NCI-H2171 (cell line): ENCODE measurements at regions not wholly inside any gene's neighbourhood (a gene's known extent, or its start where the extent isn't known, plus 50 kb on each side); places are given as distances from the start of the nearest gene placed in this dataset.

ENCODE experiments used
- DNase-seq: peaks from one replicate; lab custom pipeline; 2025; lab: John Stamatoyannopoulos, UW

DNA sequence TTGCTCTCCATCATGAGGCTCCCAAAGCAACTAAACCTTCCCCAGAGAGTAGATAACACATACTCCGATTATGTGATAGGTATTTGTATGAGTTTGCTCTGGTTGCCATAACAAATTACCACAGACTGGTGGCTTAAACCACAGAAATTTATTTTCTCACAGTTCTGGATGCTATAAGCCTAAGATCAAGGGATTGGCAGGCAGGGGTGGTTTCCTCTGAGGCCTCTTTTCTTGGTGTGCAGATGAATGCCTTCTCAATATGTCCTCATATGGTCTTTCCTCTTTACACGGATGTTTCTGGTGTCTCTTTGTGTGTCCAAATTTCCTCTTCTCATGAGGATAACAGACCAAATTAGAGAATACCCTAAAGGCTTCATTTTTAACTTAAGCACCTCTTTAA lies 285.8 kb upstream of the GRIP1 start:
- DNase-seq: no peak

DNA sequence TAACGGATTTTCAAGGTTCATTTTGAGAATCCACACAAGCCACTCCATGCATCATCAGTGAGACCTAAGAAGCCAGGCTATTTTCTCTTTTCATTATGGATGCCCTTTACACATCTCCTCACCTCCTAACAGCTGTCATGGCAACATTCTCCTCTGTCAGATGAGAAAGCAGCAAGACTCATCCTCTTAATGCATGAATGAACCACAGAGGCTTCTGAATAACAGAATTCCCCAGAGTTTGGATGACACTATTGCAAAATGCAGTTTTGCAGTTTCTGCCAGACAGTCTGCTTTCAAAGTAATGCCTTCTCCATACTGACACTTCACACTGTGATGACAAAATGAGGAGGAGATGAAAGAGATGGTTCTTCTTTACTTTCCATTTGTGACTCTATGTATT lies 286.7 kb upstream of the GRIP1 start:
- DNase-seq: peak; percentile 6

DNA sequence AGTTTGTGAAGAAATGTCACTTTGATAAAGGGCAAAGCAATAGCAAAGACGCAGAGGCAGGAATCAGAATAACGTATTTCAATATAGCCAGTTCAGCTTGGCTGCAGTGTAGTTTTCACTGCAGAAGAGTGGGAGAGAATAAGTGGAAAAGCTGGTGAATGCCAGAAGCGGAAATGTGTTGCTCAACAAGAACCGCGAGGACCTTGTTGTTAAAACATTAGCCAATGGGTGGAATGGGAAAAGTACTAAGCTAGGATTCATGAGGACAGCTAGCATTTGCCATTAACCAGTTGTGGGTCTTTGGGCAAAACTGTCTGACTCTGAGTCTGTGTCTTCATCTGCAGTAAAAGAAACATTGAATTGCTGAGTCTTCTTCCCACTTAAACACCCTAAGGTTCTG lies 292.9 kb upstream of the GRIP1 start:
- DNase-seq: no peak

DNA sequence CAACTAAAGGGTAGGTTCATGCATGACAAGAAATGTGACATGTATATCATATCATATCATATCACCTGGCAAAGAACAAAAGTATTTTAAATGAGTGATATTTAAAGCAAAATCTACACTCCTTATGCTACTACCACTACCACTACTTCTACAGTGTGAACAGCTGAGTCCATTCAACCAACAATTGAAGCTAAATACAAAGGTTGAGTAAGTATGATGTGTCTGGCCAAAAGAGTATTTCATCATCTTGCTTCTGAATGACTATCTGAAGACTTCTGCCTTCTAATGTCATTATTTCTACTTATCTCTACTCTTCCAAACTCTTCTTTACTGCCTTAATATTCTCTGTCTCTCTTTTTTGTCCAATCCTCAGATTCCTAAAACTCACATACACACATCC lies 292.6 kb upstream of the CAND1 start:
- no peak for DNase-seq

DNA sequence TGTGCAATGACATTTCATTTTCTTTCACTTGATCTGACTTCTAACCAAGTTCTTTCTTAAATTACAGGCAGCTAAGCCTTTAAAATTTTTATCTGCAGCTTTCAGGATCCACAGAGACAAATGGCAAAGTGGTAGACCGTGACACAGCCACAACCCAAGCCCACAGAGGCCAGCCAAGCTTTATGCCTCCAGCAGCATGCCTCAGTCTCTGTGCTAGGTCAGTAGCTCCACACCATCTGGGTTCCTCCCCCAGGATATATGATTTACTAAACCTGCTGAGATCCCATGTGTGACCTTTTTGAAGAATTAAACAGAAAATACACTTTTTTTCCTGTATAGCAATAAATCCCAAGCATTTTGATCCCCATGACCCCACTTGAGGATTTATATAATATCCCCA lies 290.4 kb upstream of the CAND1 start:
- no peak for DNase-seq

DNA sequence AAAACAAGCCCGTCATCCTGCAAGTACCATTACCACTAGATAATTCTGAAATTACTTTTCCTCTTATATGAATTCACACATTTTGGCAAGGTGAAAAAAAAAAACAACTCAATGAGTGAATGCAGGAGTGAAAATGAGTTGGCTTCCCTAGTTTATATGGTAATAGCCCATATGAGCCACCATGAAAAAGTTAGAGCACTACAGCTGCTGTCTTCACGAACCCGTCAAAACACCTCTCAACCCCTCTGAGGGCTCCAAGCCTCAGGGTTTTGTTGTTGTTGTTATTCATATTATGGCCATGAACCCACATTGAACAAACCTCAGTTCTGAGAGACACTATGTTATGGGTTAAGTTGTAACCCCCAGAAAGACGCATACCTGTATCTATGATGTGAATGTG lies 289.9 kb upstream of the CAND1 start:
- no peak for DNase-seq

DNA sequence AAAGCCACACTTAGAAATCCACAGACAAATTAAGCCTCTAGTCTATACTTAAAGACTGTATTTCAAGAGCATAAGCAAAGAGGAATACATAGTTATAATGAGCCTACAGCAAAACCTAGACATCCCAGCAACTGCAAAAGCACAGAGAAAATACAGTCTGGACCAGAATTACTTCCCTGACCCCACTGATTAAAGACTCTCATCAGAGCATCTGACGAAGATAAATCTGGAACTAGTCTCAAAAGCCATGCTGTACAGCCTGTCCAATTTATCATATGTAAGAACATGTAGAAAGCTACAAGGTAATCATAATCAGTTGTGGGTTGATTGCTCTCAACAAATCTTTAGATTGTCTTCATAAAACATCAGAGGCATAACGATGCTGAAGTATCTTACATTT lies 285.1 kb upstream of the CAND1 start:
- no peak for DNase-seq

DNA sequence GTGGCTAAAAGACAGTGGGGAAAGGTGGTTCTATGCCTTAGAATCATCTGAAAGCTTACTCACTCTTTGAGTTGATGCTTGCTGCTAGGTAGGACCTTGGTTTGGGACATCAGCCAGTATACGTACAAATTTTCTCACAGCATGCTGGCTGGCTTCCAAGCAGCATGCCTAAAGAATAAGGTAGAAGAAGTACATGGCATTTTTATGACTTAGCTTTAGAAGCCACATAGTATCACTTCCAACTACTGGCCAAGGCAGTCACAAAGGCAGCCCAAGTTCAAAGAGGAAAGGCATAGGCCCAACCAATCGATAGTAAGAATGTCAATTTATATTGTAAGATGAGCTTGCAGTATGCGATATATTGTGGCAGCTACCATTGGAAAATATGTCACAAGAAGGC lies 284.2 kb upstream of the CAND1 start:
- no peak for DNase-seq

DNA sequence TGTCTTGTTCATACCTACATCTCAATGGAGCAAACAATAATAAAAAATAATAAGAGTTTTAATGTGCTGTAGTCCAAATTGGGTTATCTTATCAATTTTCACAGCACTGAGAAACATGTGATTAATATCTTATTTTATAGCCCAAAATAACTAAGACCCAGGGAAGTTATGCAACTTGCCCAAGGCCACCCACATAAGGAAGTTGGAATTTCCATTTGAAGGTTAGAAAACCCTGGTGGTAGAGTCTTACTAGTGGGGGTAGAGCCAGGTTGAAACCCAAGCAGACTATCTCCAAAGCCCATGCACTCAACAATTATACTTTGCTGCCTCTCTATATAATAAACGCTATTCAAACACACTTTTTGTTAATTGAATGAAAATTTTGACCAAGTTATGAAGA lies 270.0 kb upstream of the CAND1 start:
- DNase-seq: no peak

DNA sequence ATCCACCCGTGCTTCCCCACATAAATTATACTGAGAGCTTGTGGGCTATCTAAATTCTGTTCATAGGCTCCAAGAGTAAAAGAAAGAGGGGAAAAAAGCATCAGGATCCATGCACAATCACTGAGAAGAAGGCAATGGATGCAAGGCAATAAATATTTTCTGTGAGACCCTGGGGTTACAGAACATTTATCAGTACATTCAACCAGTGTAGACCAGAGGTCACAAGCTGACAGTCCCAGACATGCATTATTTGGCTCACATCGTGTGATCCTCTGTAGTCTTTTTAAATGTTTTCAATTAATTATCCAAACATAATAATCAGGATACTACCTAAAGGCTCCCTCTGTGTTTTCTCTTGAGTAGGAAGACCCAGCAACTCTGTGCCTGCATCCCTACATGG lies 267.9 kb upstream of the CAND1 start:
- no peak for DNase-seq

DNA sequence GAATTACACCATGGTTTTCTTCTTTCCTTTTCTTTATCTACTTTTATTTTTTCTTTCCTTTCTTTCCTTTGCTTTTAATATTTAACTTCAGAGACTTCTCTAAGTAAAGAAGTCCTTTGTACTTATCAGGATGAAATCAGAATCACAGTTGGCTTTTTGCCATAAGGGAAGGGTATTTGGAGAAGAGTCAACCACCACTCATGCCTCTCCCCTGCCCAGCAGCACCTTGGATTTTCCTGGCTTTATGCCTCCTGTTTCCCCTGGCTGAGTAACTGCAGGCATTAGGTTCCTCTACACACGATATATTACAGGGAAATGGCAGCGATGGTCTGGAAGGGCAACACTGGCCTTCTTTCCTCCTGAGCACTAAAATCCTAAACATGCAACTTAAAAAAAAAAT lies 266.4 kb upstream of the CAND1 start:
- DNase-seq: no peak

DNA sequence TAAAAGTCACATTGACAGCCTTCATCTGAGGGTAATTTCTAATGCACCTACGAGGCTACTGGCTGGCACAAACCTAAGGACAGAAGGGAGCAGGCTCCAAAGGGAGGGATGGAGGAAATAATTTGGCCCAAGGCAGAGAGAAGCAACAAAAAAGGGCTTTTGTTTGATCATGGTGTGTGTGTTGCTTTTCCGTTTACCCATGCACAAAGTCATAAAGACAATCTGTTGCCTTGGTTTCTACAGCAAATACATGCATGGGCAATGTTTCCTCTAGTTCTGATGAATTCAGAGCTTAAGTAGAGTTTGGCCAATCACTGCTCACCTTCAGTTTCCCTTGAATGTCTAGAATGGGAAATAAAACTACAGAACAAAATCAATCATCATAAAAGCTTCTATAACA lies 262.5 kb upstream of the CAND1 start:
- no peak for DNase-seq

DNA sequence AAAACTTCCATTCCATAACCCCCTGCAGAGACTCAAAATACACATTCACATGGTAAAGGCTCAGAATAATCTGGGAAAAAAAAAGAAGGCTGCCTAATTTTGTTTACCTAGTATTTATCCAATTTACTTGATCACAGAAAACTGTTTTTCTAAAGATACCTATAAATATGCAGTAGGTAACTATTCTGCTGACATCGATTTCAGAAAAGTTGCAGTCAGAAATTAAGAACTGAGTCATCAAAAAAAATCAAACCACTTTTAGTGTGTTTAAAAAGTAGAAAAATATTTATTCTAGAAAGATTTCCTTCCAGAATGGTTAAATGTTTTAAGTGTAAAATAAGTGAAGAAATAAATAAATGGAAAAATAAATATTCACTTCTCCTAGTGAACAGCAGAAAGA lies 254.5 kb upstream of the CAND1 start:
- no peak for DNase-seq

DNA sequence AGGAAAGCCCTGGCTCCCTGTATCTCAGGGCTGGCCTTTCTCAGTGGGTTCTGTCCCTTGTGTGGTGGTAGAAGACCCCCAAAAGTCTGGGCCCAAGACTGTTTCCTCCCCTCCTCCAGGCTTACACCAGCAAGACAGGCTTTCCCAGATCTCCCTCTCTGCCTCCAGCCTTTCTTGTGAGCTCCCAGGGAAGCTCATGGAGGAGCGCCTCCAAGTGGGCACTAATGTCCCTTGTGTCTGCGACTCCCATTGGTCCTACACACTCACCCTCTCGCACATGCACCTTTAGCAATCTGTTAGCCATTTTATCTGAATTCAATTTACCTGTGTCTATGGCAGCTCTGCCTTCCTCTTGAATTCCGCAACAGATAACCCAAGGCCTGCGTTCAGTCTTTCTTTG lies 251.1 kb upstream of the CAND1 start:
- DNase-seq: no peak

DNA sequence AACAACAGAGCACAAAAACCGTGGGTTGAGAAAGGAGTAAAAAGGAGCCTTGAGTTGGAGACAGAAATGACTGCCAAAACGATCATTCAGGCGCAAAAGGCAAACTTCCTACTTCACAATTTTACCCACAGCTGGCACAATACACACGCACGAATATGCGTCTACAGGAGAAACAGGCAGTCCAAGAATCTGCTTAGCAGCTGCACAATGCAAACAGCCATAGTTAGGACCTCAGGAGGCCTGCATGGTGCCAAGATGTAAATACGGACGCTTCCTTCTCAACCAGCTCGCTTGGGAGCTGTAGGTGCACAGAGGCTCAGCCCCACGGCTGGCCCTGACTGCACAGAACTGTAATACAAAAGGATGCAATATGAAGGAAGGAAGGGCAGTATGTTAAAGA lies 250.1 kb upstream of the CAND1 start:
- DNase-seq: no peak

DNA sequence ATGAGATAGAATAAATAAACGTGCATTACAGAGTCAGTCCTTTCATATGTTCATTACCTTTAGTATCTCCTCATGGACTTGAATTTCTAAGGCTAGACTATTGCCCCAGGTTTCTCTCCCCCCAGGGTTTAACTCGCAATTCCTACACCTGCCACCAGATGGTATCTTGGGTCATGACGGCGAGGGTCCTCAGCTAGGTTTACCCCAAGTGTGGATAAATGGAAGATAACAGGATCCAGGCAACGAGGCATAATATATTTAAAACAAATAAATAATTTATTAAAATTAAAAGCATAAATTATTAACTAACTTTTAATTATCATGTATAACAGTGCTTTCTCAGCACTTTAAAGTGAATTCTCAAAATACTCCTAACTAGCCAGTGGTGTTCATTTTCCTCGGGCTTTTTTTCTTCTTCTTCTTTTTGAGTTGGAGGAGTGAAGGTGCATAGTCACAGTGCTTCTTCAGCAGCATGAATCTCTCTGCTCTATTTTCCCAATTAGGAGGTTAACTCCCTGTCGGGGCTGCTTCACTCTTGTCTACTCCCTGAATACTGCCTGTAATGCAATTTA lies 243.5 kb upstream of the CAND1 start:
- no peak for DNase-seq

DNA sequence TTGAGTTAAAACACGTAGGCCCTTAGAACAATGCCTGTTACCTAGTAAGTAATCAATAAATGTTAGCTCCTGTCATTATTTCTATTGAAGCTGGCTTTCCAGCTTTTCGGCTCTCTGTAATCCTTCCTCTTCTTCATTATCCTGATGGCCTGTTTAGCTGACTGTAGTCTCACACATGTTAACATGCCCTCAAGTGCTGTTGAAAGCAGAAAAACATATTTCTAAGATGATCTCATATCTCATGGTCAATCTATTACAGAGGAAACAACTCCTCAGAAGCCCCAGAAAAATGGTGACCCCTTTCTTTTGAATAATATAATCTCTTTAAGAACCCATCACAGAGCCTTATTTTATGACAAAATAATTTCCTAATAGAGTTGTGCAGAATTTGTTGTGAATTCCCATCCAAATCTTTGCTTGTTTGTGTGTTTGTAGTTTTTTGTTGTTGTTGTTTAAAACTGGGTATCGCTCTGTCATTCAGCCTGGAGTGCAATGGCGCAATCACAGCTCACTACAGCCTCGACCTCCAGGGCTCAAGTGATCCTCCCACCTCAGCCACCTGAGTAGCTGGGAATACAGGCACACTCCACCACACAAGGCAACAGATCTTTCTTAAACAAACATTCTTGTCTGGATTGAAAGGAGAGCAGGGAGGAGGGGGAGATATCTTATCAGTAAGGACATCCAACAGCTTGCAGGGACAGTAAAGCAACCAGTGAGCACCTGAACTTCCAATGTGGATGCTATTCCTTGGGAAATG lies 242.5 kb upstream of the CAND1 start:
- no peak for DNase-seq

DNA sequence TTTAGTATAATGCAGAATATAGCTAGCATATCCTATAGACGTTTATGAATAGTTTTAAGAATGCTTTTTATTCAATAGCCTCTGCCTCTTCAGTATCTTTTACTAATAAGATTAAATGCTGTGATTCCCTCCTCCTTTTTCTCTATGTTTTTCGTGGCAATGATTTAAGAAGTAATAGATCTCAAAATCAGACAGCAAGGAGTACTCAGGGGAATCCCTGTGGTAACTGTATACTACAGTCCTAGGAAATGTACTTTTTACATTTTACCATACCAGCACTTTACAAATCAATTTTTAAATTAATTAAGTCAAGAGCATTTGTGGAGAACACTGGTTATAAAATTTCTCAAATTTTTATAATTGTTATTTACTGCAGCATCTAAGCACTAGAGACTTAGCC lies 240.6 kb upstream of the CAND1 start:
- DNase-seq: no peak

DNA sequence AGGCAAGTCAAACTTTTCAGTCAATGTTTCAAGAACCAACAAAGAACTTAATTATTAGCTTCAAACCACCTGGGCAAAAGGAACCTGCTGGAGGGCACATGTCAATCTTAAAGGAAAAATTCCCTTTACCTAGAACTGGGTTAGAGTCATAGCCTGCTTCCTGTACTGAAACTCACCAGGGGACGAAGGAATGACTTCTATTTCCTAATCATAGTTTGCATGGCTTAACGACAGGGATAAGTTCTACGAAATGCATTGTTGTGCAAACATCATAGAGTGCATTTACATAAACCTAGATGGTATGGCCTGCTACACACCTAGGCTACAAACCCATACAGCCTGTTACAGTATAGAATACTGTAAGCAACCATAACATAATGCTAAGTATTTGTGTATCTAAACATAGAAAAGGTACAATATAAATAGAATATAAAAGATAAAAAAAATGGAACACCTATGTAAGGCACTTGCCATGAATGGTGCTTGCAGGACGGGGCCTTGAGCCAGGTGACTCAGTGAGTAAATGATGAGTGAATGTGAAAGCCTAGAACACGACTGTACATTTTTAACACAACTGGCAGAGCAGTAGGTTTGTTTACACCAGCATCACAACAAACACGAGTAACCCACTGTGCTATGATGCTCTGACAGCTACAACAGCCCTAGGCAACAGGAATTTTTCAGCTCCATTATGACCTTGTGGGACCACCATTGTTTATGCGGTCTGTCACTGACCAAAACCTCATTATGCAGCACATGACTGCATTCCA lies 234.9 kb upstream of the CAND1 start:
- DNase-seq: no peak

DNA sequence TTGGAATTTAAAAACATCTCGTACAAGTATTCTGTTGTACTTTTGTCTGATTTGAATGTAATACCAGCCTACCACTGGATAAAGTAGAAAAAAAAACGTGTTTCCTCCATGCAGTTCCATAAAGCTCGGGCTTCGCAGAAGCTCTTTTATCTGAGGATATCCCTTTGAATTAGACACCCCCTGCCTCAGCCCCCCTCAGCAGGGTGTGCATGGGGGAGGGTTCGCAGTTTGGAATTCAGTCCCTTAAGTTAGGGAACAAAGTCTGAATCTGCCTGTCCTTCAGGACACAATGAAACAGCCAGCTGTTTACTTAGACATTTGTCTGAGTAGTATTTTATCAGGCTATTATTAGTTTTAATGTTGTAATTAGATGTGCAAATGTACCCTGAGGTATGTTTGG lies 234.0 kb upstream of the CAND1 start:
- DNase-seq: no peak

DNA sequence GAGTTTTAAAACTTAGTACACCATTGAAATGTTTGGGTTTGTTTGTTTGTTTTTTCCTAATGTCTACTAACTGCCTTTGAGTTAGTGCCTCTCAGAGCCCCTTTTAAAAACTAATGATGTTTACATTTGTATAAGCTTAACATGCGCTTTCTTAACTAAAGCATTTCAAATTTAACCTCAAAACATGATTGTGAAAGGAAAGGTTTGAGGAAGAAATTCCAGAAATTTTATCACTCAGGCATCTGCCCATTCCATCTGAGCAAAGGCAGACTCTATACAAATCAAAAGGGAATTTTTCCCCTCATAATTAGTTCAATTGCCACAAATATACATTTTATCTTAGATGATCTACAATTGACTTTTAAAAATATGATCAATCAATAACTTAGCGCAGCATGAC lies 230.7 kb upstream of the CAND1 start:
- DNase-seq: no peak

DNA sequence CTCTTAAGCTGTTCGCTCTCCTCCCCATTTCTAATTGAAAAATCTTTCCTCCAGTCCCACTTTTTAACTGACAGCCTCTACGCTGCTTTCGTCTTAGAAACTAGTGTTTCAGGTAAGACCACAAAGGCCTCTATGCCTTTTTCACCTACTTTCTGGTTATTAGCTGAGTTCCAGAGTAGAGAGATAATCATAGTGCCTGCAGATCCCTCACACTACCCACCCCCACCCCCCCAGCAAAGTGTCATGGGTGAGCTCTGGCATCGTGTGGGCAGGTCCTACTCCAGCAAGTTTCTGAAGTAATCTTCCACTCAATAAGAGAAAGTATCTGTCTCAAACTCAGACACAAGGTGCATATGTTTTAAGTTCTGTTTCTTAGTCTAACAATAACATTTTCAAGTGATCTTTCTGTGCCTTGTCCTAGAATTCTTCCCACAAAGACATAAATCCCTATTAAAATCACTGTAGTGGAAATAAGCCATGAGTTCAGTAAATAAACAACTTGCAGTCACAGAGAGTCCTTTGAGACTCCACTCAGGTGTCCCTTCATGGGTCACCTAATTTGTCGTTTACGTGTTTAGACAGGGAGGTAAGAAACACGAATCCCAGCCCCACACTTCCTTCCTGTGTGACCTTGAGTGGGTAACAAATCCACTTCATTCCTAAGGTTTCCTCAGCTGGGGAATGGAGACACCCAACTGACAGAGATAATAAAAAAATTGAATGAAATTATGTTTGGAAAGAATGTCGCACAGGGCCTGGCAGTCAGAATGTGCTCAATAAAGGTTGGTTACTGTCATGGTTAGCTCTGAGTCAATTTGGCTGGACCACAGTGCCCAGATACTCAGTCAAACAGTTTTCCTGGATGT lies 228.9 kb upstream of the CAND1 start:
- DNase-seq: no peak

DNA sequence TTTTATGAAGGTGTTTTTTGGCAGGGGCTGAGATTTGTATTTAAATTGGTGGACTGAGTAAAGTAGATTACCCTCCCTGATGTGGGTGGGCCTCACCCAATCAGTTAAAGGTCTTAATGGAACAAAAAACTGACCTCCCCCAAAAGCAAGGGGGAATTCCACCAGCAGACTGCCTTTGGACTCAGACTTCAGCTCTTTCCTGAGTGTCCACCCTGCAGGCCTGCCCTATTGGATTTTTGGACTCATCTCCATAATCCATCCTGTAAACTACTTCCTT lies 228.4 kb upstream of the CAND1 start:
- DNase-seq: no peak
